Transverse colon (tissue), 4 donors: ENCODE measurements at regions not wholly inside any gene's neighbourhood (a gene's known extent, or its start where the extent isn't known, plus 50 kb on each side); places are given as distances from the start of the nearest gene placed in this dataset.

ENCODE experiments used
- DNase-seq: peaks from one replicate; pipeline ENCODE4 v3.0.0-alpha.2; 2019
- H3K27ac ChIP-seq, 4 donors: fragments of 200-600 bp; sonication (generic); 2 replicates each; pipeline ENCODE4 v1.5.1; 2016 to 2018; ENCODE audit warnings: inconsistent platforms in 4 of 4
- H3K27me3 ChIP-seq: fragments of 200-600 bp; sonication (generic); 2 replicates; pipeline ENCODE4 v1.5.1; 2017; ENCODE audit warnings: inconsistent platforms
- H3K36me3 ChIP-seq, 4 donors: fragments of 200-600 bp; sonication (generic); 2 replicates each; pipeline ENCODE4 v1.5.1; 2017 to 2019; ENCODE audit warnings: inconsistent platforms in 4 of 4
- H3K4me1 ChIP-seq, 4 donors: fragments of 200-600 bp; sonication (generic); 2 replicates each; pipeline ENCODE4 v1.5.1; 2017 to 2020; ENCODE audit warnings: inconsistent platforms in 4 of 4
- H3K4me3 ChIP-seq, 4 donors: fragments of 200-600 bp; sonication (generic); 1 replicate in 1 of 4; 2 replicates in 3 of 4; pipeline versions ENCODE4 v1.5.1 to v1.6.1; 2017 to 2019; ENCODE audit warnings: inconsistent platforms in 4 of 4
- H3K9me3 ChIP-seq, 2 donors: fragments of 200-600 bp; sonication (generic); 2 replicates each; pipeline ENCODE4 v1.5.1; 2017 to 2019; ENCODE audit warnings: inconsistent platforms in 2 of 2
- CTCF ChIP-seq, 5 experiments: fragments of 200-600 bp in 3 of 5; fragments of 450-650 bp in 2 of 5; sonication (generic) in 3 of 5; IDR thresholded peaks; 1 replicate in 2 of 5; 2 replicates in 3 of 5; pipeline ENCODE4 v1.5.1; 2016 to 2017; ENCODE audit warnings: antibody characterized with exemption in 5 of 5, inconsistent platforms in 3 of 5, mild to moderate bottlenecking in 2 of 5, moderate library complexity in 1 of 5
- EP300 ChIP-seq: sonication (generic); formaldehyde crosslinking; IDR thresholded peaks from one replicate; pipeline ENCODE4 v1.6.1; 2017; ENCODE audit warnings: antibody characterized with exemption, low read depth
- POLR2A ChIP-seq: fragments of 450-650 bp; IDR thresholded peaks from one replicate; pipeline ENCODE4 v1.6.1; 2016; ENCODE audit warnings: antibody characterized with exemption, mild to moderate bottlenecking, moderate library complexity
- POLR2AphosphoS5 ChIP-seq, 3 donors: sonication (generic); formaldehyde crosslinking; IDR thresholded peaks; one replicate each; pipeline ENCODE4 v1.6.1; 2016; ENCODE audit warnings: antibody characterized with exemption in 3 of 3
- WGBS, 2 donors: methylation state at CpG; one replicate each; pipeline ENCODE4 v1.1.5; 2018; ENCODE audit warnings: low coverage in 1 of 2; 5-methylcytosine and 5-hydroxymethylcytosine counted together
- in situ Hi-C, 4 donors: fragments of 200-750 bp; cut with MboI; loops; one replicate each; pipeline versions ENCODE4 v1.15.0 to v1.15.1; 2017; ENCODE audit warnings: low sequenced_read_pairs in 3 of 4, low pct_ligation_motif_present in 1 of 4, low pct_unique_long_range_greater_than_20kb in 1 of 4
- intact Hi-C: fragments of 100-400 bp; cut with DNase I; formaldehyde crosslinking; loops from one replicate; pipeline ENCODE4 v1.15.1; 2023; ENCODE audit warnings: low total_unique reads

DNA sequence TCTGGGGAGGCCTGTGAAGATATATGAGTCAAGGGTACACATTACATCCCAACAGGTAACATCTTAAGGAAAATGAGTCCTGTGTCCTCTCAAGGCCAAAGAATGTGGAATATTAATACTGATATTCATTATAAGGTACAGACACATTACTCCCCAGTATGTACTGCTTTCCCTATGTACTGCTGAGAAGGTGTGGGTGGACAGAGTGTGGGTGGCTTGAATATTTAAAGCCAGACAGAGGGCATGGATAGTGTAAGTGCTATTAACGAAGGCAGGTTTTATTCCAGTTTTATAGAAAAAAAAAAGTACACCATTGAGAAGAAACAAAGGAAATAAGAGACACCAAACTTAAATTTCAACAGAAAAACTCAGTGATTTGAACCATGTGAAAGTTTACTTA, 1054.4 kb downstream of the XPNPEP1 start:
- WGBS, 2 donors = 63 to 75% methylated on average over 1 of the region's 1 CpG
- TF ChIP-seq EP300 (no peak), CTCF (IDR thresholded peaks at IDR 0.05) (no peak), POLR2A (no peak), POLR2AphosphoS5 (IDR thresholded peaks at IDR 0.05) (no peak)
- Histone ChIP-seq H3K4me1 (no peaks in the 10 kb centered on the region), H3K27me3 (no peaks in the 10 kb centered on the region), H3K9me3 (no peaks in the 10 kb centered on the region), H3K27ac (no peak overlapping the region), H3K36me3 (no peaks in the 10 kb centered on the region), H3K4me3 (no peak overlapping the region)
- no peak for DNase-seq
- intact Hi-C loops (no loop called here), in situ Hi-C loops (no loop called here)

GRCh38 chr10:108862676-108863350, 1060.5 kb downstream of the XPNPEP1 start:
- intact Hi-C loops = no loop called here
- WGBS, 2 donors = 47 to 59% methylated on average over 2 to 3 of the region's 3 CpGs
- Histone ChIP-seq H3K4me3 (no peak overlapping the region), H3K27me3 (no peaks in the 10 kb centered on the region), H3K9me3 (no peaks in the 10 kb centered on the region), H3K36me3 (no peaks in the 10 kb centered on the region), H3K27ac (no peak overlapping the region), H3K4me1 (no peaks in the 10 kb centered on the region)
- TF ChIP-seq EP300 = no peak
- DNase-seq = no peak
- in situ Hi-C loops = no loop called here

DNA sequence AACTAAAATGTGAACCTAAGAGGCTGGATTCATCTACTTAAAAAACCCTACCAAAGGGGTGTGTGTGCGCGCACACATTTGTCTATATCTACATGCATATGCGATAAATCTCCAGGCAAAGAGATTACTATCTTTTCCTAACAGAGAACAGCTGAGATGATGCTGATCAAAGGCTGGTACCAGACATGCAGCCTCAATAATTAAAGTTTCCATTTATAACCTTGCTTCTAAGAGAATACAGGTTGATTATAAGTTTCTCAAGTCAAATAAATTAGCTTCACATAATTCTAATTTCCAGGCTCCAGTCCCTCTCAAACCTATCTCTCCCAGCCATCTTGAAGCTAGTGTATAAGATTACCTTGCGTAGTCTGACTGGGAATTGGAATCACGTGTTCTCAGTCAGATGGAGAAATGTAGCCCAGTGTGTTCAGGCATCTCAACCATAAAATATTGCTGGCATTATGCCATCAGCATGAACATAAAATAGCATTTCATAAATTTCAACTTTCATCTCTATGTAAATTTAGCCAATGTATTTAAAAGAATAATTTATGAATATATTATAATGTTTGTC, 1062.0 kb downstream of the XPNPEP1 start:
- no peak for DNase-seq
- H3K36me3 ChIP-seq = no peaks in the 10 kb centered on the region
- no peak overlapping the region for H3K4me3 ChIP-seq
- 80 to 85% methylated on average over 5 of the region's 5 CpGs for WGBS, 2 donors
- no peaks in the 10 kb centered on the region for H3K27me3 ChIP-seq
- no peaks in the 10 kb centered on the region for H3K4me1 ChIP-seq
- H3K9me3 ChIP-seq = no peaks in the 10 kb centered on the region
- in situ Hi-C loops (no loop called here), intact Hi-C loops (no loop called here)
- H3K27ac ChIP-seq = no peak overlapping the region
- TF ChIP-seq EP300 = no peak
- no peak for TF ChIP-seq CTCF (IDR thresholded peaks at IDR 0.05)
- TF ChIP-seq POLR2A = no peak

DNA sequence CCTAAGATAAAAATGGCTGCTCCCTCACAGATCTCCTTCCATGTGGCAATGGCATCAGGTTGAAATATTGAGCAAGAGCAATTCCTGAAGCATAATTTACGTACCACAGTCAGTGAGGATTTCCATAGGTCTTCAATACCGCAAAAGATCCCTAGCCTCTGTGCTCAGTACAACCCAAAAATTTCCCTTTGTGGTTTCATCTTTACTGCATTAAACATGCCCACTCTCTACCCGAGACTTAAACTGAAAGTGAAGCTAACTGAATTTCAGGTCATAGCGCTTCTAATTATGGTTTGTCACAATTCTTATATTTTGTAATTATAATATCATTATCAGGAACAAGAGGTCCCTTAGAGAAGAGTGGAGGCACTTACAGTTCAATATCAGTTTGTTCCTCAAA, 1071.1 kb downstream of the XPNPEP1 start:
- no peak for DNase-seq
- Histone ChIP-seq H3K4me3 (no peak overlapping the region), H3K4me1 (no peaks in the 10 kb centered on the region), H3K27me3 (no peaks in the 10 kb centered on the region), H3K27ac (no peak overlapping the region), H3K36me3 (no peaks in the 10 kb centered on the region), H3K9me3 (no peaks in the 10 kb centered on the region)
- intact Hi-C loops = no loop called here
- in situ Hi-C loops = no loop called here
- no peak for TF ChIP-seq POLR2A
- no peak for TF ChIP-seq EP300
- no peak for TF ChIP-seq CTCF (IDR thresholded peaks at IDR 0.05)
- TF ChIP-seq POLR2AphosphoS5 (IDR thresholded peaks at IDR 0.05) = no peak
- 67 to 80% methylated on average over 2 to 4 of the region's 4 CpGs for WGBS, 2 donors
